Spinal cord (tissue), 9 donors: ENCODE measurements at regions not wholly inside any gene's neighbourhood (a gene's known extent, or its start where the extent isn't known, plus 50 kb on each side); places are given as distances from the start of the nearest gene placed in this dataset.

Experiments used
- DNase-seq, 6 donors: peaks; one replicate each; pipeline versions ENCODE4 v3.0.0 to v3.0.0-alpha.2; 2013 to 2015; ENCODE audit warnings: low spot score in 6 of 6, low read depth in 4 of 6
- H3K27ac ChIP-seq: one replicate; pipeline ENCODE4 v1.5.1; 2013; ENCODE audit warnings: low read depth, low read length, control low read depth
- H3K27me3 ChIP-seq: one replicate; pipeline ENCODE4 v1.6.1; 2013; ENCODE audit warnings: low read length; ENCODE audit not compliant: control insufficient read depth, insufficient read depth
- H3K36me3 ChIP-seq: one replicate; pipeline ENCODE4 v1.6.1; 2013; ENCODE audit warnings: low read length; ENCODE audit not compliant: control insufficient read depth, insufficient read depth
- H3K4me1 ChIP-seq: one replicate; pipeline ENCODE4 v1.6.1; 2013; ENCODE audit warnings: low read length; ENCODE audit not compliant: control insufficient read depth, insufficient read depth
- H3K4me3 ChIP-seq: one replicate; pipeline ENCODE4 v1.5.1; 2013; ENCODE audit warnings: low read depth, low read length, control low read depth
- H3K9me3 ChIP-seq: one replicate; pipeline ENCODE4 v1.6.1; 2013; ENCODE audit warnings: low read length; ENCODE audit not compliant: control insufficient read depth, insufficient read depth
- WGBS: methylation state at CpG from one replicate; pipeline ENCODE4 v1.1.5; 2013; ENCODE audit warnings: missing lambda C conversion rate; ENCODE audit not compliant: insufficient coverage; 5-methylcytosine and 5-hydroxymethylcytosine counted together
- donor health status: healthy.

- no CpG with 5 or more reads among the region's 4 CpGs for WGBS
- no peaks in the 10 kb centered on the region for H3K27me3 ChIP-seq
- no peak overlapping the region for H3K4me3 ChIP-seq
- H3K36me3 ChIP-seq, result no peaks in the 10 kb centered on the region
- no peaks in the 10 kb centered on the region for H3K4me1 ChIP-seq
- H3K9me3 ChIP-seq, result peaks cover 2% of the 10 kb centered on the region
- DNase-seq, result no peak
- H3K27ac ChIP-seq, result no peak overlapping the region
Measured at GRCh38 chr5:106420102-106420501, 1250.6 kb downstream of the EFNA5 start.

DNA sequence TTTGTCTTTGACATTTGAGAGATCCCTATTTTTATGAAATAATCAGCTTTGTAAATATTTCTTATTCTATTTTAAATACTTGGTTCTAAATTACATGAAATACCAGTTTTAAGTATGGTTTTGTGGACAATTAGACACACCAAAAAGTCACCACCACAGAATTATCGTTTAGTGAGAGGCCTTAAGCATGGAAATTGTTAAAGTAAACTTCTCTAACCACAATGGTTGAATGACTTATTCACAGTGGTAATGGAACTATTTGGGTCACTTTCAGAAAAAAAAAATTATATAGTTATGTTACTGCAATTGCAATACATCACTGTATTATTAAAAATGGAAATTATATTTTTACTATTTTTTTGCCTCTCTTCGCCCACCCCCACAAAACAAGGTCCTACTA lies 1252.5 kb downstream of the EFNA5 start:
- no CpG with 5 or more reads among the region's 2 CpGs for WGBS
- H3K27me3 ChIP-seq, result no peaks in the 10 kb centered on the region
- H3K36me3 ChIP-seq, result no peaks in the 10 kb centered on the region
- peaks cover 2% of the 10 kb centered on the region for H3K9me3 ChIP-seq
- H3K4me3 ChIP-seq, result no peak overlapping the region
- no peak overlapping the region for H3K27ac ChIP-seq
- H3K4me1 ChIP-seq, result no peaks in the 10 kb centered on the region
- DNase-seq, result no peak

DNA sequence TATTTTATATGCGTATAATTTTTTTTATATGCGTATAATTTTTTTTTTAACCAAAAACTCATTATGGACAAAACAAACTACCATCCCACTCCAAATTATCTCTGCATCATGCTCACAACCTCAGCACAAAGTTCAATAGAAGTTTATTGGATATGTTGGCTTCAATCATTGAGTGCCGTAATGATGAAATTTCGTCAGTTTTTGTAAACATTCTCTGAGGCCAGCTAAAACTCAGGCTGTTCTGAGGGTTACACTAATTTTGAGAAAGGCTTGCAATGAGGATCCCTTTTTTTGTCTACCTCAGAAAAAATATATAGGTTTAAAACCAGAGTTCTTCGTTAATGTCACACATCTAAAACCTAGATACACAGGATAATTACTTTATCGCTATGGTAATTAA lies 1253.2 kb downstream of the EFNA5 start:
- Histone ChIP-seq H3K4me3 (no peak overlapping the region), H3K9me3 (no peaks in the 10 kb centered on the region), H3K27me3 (no peaks in the 10 kb centered on the region), H3K27ac (no peak overlapping the region), H3K4me1 (no peaks in the 10 kb centered on the region), H3K36me3 (no peaks in the 10 kb centered on the region)
- DNase-seq, result no peak
- 100% methylated on average over 2 of the region's 6 CpGs for whole genome bisulfite sequencing

- WGBS, result 92% methylated on average over 9 of the region's 22 CpGs
Measured at GRCh38 chr5:106417163-106417562, 1253.6 kb downstream of the EFNA5 start.

GRCh38 chr5:106415541-106415940 lies 1255.2 kb downstream of the EFNA5 start:
- Histone ChIP-seq H3K36me3 (no peaks in the 10 kb centered on the region), H3K4me3 (no peak overlapping the region), H3K9me3 (no peaks in the 10 kb centered on the region), H3K27ac (no peak overlapping the region), H3K27me3 (no peaks in the 10 kb centered on the region), H3K4me1 (no peaks in the 10 kb centered on the region)
- no peak for DNase-seq
- 100% methylated on average over 2 of the region's 4 CpGs for WGBS

More at GRCh38 chr5:106417163-106417562, 1253.6 kb downstream of the EFNA5 start:
- no peaks in the 10 kb centered on the region for H3K4me1 ChIP-seq
- no peak for DNase-seq
- no peak overlapping the region for H3K4me3 ChIP-seq
- no peak overlapping the region for H3K27ac ChIP-seq
- no peaks in the 10 kb centered on the region for H3K27me3 ChIP-seq
- H3K9me3 ChIP-seq, result no peaks in the 10 kb centered on the region
- no peaks in the 10 kb centered on the region for H3K36me3 ChIP-seq

DNA sequence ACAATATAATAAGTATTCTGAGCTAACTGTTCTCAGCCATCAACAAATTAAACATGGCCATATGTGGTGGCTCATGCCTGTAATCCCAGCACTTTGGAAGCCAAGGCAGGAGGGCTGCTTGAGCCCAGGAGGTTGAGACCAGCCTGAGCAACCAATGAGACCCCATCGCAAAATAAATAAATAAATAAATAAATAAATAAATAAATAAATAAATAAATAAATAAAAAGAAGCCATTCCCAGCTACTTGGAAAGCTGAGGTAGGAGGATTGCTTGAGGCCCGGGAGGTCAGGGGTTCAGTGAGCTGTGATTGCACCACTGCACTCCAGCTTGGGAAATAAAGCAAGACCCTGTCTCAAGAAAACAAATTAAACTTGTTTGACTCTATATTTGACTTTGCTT lies 1256.4 kb downstream of the EFNA5 start:
- H3K27ac ChIP-seq, result no peak overlapping the region
- no peaks in the 10 kb centered on the region for H3K27me3 ChIP-seq
- DNase-seq, result no peak
- no peaks in the 10 kb centered on the region for H3K9me3 ChIP-seq
- H3K4me1 ChIP-seq, result no peaks in the 10 kb centered on the region
- no CpG with 5 or more reads among the region's 2 CpGs for whole genome bisulfite sequencing
- no peak overlapping the region for H3K4me3 ChIP-seq
- H3K36me3 ChIP-seq, result no peaks in the 10 kb centered on the region

- no peaks in the 10 kb centered on the region for H3K36me3 ChIP-seq
- no peak for DNase-seq
- H3K4me1 ChIP-seq, result no peaks in the 10 kb centered on the region
- H3K4me3 ChIP-seq, result no peak overlapping the region
- no peaks in the 10 kb centered on the region for H3K9me3 ChIP-seq
- H3K27ac ChIP-seq, result no peak overlapping the region
- no peaks in the 10 kb centered on the region for H3K27me3 ChIP-seq
Measured at GRCh38 chr5:106412606-106413005, 1258.1 kb downstream of the EFNA5 start.

- H3K36me3 ChIP-seq, result no peaks in the 10 kb centered on the region
- no CpG with 5 or more reads among the region's 2 CpGs for WGBS
- no peaks in the 10 kb centered on the region for H3K4me1 ChIP-seq
- H3K27ac ChIP-seq, result no peak overlapping the region
- no peaks in the 10 kb centered on the region for H3K9me3 ChIP-seq
- DNase-seq, result peak in 5 of 6 donors; percentile 4 to 70 (median 11)
- H3K27me3 ChIP-seq, result no peaks in the 10 kb centered on the region
- no peak overlapping the region for H3K4me3 ChIP-seq
Measured at GRCh38 chr5:106408570-106408969, 1262.2 kb downstream of the EFNA5 start.

- no peak overlapping the region for H3K4me3 ChIP-seq
- DNase-seq, result peak in 1 of 6 donors; percentile 9
- H3K9me3 ChIP-seq, result no peaks in the 10 kb centered on the region
- WGBS, result no CpG with 5 or more reads among the region's 1 CpG
- H3K36me3 ChIP-seq, result no peaks in the 10 kb centered on the region
- no peaks in the 10 kb centered on the region for H3K27me3 ChIP-seq
- H3K4me1 ChIP-seq, result no peaks in the 10 kb centered on the region
- H3K27ac ChIP-seq, result no peak overlapping the region
Measured at GRCh38 chr5:106408141-106408540, 1262.6 kb downstream of the EFNA5 start.

GRCh38 chr5:106401561-106401960 lies 1269.2 kb downstream of the EFNA5 start:
- Histone ChIP-seq H3K27me3 (no peaks in the 10 kb centered on the region), H3K36me3 (no peaks in the 10 kb centered on the region), H3K4me3 (no peak overlapping the region), H3K4me1 (no peaks in the 10 kb centered on the region), H3K9me3 (no peaks in the 10 kb centered on the region), H3K27ac (no peak overlapping the region)
- no peak for DNase-seq
- whole genome bisulfite sequencing, result no CpG with 5 or more reads among the region's 2 CpGs
